Stimulated activated CD4-positive, alpha-beta T cell treated with anti-CD3 and anti-CD28 coated beads, Interleukin-1b, Interleukin-23, amount 100 ng/mL, for 1 hour (primary cell): ENCODE measurements at regions not wholly inside any gene's neighbourhood (a gene's known extent, or its start where the extent isn't known, plus 50 kb on each side); places are given as distances from the start of the nearest gene placed in this dataset.
"Not testable (repeated sequence)": the region's sequence is repeated elsewhere in the genome, so short reads cannot be mapped to it uniquely, and the experiment has no call there.

ENCODE experiments used
- DNase-seq, 2 donors: peaks; one replicate each; pipeline ENCODE4 v3.0.0-alpha.2; 2020; ENCODE audit warnings: low read depth in 2 of 2

DNA sequence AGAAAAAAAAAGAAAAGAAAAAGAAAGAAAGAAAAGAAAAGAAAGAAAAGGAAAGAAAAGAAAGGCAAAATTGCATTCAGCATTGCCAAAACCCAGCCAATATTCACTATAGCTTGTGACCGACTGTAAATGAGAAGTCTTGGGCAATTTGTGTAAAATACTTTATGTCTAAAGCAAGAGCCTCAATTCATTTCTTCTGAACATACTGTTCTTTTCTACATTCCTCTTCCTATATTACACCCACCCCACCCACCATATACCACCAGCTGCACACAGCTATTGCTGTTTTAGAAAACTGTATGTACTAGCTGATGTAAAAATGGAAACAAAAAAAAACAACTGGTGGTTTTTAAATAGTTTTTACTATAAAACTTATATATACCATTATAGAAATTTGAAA, 156.9 kb upstream of the TTC29 start:
- DNase-seq = no peak

DNA sequence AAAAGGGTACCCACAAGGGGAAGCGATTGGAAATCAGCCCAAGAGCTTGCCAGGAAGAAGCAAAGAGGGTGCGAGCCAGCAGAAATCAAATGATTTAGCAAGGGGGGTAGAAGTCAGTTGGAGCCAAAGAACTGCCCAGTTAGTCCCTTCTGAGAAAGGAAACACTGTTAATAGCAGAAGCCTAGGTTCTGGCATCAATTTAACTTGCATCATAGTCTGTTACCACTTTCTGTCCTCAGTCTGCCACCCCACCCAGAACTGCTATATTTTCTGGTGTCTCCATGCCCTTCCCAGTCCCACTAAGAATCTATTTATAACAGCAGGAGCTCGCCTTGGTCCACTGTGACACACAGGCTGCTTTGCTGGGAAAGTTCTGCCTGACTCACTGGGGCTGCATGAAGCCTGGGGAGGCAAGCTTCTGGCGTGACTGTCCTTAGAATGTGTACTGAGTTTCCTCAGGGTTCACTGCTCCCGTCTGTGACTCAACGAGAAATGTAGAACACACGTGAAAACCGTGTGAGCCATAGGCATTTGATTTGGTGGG, 157.8 kb upstream of the TTC29 start:
- DNase-seq = no peak

DNA sequence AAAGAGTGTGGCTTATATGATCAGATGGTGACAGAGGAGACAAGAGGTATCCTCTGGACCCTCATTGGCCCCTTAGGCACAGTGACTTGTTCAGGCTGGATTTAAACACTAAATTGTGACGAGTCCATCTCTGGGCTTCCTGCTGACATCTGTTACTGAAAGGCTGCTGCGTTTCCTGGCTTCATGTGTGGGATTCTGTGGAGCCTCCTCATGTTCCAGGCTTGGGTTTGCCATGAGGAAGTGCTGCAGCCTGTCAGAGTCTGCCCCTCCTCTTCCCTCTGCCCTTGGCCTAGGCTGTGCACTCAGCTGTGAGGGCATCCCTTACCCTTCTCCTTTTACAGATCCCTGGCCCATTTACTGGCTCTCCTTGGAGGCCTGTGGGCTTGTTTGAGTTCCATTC, 159.1 kb upstream of the TTC29 start:
- no peak for DNase-seq

DNA sequence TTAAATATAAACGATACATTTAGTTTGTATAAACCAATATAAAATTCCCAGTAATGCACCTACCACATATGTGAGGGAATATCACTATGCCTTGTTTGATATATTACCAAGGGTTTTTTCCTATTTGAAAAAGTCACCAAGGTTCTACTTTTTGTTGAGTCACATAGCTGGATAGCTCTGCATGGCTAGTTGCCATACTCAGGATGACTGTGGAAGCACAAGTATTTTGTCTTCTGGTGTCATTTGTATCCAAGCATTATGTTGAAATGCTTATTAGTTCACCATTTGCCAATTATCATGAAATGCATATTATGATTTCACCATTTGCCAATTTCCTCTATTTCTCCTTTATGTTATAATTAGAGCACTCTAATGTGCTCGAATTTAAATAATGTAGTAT, 162.7 kb upstream of the TTC29 start:
- no peak for DNase-seq

DNA sequence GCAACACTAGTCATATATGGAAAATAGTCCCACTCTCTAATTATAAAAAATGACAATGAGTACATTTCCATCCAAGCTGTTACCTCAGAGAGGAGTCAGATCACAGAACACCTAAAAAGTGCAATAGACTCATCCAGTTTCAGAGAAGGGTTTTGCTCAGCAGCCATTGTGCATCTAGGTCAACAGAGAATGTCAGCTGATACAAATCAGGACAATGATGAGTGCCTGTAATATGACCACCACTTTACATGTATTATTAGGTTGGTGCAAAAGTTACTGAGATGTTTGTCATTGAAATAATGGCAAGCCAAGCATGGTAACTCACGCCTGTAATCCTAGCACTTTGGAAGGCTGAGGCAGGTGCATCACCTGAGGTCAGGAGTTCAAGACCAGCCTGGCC, 164.1 kb upstream of the TTC29 start:
- no peak for DNase-seq

DNA sequence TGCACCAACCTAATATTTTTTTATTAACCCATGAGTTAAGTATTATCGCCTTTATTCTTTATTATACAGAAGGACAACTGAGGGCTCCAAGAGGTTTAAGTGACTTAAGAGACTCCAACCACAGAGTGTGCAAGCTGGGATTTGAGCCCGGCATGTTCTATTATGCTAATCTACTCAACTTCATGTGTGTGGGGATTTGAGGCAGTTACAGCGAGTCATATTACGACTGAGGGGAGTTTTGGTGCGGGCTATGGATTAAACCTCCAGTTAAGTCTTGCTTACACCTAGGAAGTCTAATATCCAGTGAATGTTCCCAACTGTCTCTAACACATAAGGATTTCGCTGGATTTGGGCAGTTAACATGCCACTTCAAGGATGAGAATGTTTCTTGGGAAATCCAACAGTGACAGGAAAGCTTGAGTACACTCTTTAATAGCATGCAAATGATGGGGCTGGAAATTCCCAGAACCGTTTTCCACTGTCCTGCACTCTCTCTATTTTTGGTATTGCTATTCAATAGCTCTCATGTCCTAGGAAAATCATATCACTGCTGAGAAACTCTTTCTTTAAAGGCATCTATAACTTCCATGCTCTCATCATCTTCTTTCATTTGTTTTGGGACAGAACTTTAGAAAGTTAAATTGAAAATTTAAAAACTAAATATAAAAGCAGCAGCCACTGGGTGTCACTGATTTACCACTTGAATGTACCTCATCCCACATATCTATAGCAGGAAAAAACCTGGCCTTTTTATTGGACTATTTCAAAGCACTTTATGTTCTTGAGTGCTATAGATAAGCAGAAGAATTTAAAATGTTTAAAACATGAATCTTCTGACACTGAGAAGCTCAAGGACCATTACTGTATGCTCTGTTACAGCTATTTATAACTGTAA, 165.1 kb upstream of the TTC29 start:
- DNase-seq = no peak

DNA sequence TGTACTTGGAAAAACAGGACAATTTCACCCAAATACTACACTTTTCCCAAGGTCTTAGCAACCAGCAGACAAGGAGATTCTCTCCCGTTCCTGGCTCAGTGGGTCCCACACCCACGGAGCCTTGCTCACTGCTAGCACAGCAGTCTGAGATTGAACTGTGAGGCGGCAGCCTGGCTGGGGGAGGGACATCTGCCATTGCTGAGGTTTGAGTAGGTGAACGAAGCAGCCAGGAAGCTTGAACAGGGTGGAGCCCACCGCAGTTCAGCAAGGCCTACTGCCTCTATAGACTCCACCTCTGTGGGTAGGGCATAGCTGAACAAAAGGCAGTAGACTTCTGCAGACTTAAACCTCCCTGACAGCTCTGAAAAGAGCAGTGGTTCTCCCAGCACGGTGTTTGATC, 166.5 kb upstream of the TTC29 start:
- not testable (repeated sequence) for DNase-seq

DNA sequence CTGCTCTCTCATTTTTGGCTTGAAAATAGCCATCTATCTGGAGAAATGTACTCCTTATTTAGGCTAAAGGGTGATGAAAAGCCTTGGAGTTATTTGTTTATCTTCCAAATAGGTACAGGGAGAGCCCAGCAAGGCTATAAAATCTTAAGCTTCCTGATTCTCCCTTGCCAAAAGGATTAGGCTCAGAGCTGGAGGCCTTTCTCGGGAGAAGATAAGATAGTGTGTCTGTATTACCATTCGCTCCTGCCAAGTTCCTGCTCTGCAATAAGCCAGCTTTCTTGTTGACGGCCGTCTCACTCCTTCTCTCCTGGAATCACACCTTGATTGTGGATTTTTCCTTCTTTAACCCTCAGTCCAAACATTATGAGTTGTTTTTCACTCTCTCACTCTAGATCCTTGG, 171.8 kb upstream of the TTC29 start:
- DNase-seq = no peak

DNA sequence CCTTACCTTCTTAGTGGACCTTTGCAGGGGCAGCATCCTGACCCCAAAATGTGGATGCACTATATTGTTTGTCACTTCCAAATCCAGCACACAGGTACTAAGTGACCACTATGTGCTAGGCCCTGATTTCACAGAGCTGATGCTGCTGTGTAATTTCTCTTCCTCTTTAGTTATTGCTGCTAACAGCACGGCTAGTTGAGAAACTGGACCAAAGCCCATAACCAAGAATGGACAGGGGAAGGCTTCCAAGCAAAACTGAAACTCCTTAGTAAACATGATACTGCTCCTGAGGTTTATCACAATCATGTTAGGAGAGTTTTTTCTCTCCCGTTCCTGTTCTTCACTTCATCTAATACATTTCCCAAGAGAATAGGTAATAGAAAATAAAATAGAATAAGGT, 172.9 kb upstream of the TTC29 start:
- DNase-seq = no peak

DNA sequence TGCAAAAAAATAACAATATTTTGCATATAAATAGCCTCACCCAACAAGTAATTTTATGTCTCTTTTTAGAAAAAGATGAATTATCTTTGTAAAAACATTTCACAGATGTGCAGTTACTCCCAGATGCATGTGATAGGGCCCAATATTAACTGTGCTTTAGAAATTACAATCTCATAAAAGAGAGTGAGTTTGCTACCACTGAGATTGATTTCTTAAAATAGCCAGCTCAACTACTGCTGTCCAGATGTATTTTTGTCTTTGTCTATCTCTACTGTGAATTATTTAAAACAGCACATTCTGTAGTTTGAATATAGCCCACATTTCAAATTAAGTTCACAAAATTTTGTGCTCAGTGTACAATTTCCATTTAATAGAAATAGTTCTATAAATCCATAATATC, 177.0 kb upstream of the TTC29 start:
- DNase-seq = no peak

DNA sequence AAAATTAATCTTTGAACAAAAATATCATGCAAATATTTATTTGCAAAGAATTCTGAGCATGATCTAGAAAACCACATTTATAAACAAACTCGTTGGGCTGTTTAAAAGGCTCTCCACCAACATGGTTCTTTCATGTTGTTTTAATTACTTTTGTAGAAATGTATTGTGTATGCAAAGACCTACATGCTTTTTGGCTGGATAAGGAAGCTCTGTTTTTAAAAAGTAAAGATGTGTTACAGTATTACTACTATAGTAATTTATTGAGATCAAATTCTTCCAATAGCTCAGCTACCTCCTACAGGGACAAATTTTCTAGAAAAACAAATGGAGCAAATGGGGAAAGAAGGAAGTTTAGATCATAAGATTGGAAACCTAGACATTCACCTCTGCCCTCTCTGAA, 177.5 kb upstream of the TTC29 start:
- DNase-seq = no peak

DNA sequence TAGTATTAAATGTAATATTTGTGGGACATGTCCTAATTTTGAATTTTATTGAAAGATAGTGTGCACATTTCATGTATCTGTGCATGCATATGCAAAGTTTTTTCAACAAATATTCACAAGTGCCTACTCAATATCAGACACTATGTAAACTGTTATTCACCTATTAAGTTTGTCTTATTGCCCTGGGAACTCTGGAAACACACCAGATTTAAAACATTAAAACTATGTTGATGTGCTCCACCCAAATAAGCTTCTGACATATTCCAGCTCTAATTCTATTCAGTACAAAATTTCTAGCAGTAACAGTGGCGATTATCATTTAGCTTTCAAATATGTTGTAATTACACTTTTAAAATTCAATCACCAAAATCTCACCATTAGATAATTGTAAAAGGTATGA, 183.1 kb upstream of the TTC29 start:
- DNase-seq = no peak

DNA sequence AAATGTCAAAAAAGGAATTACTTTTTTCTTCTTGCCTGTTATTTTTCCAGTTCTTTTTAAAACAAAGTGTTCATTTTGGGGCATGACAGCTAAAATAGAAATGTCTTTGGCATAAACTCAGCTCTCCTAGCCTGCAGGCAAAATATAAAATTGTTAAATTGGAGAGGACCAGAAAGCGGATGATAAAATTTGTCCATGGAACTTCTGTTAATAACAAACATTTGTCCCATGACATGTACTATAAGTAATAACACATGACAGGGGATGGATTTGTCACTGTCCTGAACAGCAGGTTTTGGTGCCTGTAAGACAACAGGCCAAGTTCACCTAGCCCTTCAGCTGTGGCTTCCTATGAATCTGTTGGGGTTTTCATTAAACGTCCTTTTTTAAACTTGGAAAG, 184.0 kb upstream of the TTC29 start:
- DNase-seq = no peak

DNA sequence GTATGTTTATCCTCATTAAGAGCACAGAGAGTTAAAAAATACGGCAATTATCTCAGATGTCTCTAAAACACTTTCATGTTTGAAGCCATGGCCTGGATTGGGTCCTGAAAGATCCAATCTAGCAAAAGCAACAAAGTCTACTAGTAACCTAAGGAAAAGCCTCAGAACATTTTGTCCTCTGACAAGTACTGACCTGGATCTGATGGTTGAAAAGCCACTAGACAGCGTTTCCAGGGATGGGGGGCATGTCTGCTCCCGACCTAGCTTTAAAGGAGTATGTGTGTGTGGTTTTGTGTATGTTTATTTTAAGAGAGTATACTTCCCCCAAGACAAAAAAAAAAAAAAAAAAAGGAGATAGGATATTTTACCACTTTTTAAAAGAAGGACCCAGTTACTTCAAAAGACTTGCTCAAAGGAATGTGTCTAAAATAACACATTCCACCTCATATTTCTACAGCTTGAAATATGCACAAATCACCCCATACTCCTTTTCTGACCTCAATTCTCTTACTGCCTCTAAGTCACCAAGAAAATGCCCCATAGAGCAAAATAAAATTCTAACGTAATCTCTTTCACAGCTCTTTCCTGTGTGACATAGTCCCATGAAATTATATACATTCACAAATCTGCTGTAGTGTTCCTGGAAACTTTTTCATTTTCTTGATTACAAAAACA, 189.0 kb upstream of the TTC29 start:
- DNase-seq = no peak

DNA sequence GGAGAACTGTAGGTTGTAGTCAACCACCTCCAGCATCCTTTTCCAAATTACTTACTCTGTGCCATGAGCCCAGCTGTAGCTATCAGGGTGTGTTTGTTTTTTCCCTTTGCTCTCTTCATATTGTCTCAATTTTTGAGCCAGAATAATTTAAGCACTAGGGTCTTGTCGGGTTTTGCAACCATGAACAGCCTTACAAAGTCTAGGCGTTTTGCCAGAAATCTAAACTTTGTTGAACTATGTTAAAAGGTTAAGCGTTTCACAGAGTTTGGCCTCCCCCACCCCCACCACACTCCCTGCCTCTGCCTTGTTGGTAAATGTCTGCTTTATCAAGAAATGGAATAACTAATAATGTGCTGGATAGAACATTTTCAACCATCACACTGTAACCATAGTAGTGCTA, 190.6 kb upstream of the TTC29 start:
- DNase-seq = no peak

DNA sequence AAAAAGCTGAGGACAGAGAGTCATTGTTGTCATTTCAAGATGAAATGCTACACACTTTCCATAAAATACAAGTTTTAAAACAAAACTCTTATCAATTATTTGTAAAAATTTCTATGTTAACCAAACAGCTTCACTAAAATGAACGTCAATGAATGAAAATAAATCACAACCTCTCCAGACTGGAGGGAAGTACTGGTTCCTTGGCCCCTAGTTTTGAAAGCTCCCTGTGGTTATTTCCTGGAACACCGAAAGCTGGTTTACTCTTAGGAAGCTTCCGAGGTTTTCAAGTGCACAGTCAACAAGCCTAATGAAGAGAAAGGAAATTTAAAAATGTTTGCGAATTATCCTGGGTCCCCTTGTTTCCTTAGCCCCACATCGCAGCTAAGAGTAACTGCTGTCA, 191.1 kb upstream of the TTC29 start:
- no peak for DNase-seq

DNA sequence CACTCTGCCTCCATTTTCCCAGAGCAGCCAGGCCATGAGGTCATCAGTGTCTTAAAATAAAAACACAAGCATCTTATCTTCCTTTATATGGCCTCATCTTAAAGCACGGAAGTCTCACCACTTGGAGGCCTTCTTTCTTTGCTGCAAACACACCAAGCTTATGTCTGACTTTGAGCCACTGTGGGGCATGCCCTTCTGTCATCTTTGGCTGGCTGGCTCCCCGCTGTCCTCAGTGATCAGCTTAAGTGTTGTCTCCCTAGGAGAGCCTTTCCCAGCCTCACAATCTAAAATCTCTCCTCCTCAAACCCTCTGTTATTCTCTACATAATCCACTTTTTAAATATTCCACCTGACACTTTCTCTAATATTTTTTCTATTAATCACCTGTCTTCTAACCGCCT, 191.6 kb upstream of the TTC29 start:
- no peak for DNase-seq

DNA sequence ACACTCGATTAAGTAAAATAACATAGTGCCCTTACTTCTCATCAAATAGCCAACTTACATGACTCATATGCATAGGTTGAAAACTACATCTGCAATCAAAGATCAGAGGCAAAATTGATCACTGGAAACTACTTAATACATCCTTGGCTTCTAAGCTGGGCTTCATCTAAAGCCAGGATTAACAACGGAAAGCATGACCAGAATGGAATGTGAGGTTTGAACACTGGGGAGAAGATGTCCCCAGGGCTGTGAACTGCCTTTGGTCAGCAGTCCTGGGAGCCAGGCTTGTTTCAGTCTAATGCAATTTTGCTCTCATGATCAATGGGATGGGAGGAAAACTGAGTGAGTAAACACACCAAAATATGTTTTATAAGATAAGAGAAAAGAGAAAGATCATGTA, 192.5 kb upstream of the TTC29 start:
- no peak for DNase-seq

DNA sequence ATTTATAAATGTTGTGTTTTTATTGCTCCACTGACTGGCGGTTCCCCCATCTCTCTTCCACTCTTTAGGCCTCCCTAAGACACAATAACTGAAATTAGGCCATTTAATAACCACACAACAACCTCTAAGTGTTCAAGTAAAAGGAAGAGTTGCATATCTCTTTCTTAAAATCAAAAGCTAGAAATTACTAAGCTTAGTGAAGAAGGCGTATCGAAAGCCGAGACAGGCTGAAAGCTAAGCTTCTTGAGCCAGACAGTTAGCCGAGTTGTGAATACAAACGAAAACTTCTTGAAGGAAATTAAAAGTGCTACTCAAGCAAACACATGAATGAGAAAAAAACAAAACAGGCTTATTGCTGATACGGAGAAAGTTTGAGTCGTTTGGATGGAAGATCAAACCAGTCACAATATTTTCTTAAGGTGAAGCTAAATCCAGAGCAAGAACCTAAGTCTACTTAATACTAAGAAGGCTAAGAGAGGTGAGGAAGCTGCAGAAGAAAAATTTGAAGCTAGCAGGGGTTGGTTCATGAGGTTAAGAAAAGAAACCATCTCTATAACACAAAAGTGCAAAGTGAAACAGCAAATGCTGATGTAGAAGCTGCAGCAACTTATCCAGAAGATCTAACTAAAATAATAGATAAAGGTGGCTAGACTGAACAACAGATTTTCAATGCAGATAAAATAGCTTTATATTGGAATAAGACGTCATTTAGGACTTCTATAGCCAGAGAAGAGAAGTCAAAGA, 194.0 kb upstream of the TTC29 start:
- DNase-seq = no peak

DNA sequence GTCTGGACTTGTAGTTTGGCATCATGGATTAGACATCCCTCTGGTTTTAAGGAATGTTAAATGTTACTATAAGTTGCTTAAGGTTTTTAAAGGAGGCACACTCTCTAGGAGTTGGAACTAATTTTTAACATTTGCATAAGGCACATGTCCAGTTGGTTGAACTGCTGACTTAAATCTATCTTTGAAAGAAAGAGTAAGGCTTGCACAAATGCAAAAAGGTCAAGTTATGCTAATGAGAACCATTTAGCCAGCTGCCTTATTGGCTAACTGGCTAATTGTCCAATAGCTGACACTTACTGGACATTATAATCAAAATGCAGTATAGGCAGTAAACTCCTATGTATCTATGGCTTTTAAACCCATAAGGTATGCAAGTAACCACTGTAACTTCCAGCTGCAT, 206.1 kb upstream of the TTC29 start:
- DNase-seq = no peak

DNA sequence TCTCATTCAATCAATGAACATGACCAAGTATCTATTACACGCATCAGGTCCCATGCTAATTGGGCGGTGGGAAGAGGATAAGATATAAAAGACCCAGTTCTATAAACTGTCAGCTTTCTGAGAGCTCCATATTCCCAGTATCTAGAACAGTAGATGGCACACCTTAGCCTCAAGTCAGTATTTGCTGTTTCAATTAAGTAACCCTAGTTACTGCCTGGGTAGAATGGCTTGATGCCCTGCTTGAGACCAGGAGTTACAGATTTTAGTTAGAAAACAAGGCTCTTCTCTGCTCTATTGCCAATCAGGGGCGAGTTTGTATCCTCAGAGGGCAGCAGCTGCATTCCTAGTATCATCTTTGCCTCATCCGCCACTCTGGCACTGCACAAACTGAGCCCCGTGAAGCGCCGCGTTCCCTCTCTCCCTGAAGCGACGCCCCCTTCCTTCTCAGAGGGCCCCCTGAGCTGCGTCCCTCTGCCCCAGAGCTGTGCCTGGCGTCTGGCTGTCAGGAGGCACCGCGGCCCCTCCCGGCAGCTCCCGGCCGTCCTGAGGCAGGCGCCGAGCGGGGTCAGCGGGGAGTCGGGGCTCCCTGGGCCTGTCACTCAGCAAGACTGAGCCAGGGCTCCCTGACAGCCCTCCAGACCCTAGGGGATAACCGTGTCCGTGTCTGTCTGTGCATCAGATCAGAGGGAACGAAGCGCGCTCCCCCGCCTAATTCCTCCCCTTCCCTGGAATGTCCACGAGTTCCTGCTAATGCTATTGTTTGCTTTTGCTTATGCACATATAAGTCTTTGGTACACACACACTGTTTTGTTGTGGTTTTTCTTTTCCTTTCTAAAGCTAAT, 212.4 kb upstream of the TTC29 start:
- DNase-seq = no peak
